ENCODE measurements at regions not wholly inside any gene's neighbourhood (a gene's known extent, or its start where the extent isn't known, plus 50 kb on each side); places are given as distances from the start of the nearest gene placed in this dataset.
"Not testable (repeated sequence)": the region's sequence is repeated elsewhere in the genome, so short reads cannot be mapped to it uniquely, and the experiment has no call there.

DNA sequence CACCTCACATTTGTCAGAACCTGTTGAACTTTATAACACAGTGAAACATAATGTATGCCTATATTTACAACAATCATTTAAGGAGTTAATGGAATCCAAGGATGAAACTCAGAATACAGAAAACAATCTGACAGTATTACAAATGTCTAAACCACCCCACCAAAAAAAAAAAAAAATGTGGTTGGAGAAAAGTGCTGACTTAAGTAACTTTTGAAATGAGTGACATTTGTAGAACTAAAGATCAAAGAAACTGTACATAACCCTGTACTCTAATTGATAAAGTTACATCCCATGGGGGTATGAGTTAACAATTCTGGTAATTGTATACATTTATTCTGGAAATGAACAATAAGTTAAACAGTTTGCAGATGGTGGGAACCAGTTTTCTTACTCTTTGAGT is 372.1 kb upstream of the TMEFF2 start:
- Histone ChIP-seq H3K27ac (no peak overlapping the region), H3K9ac (no peak overlapping the region), H3K4me1 (no peaks in the 10 kb centered on the region), H3K9me3 (replicated peaks in 1 of 11) (no peaks in the 10 kb centered on the region), H3K4me2 (no peak overlapping the region), H4K20me1 (no peaks in the 10 kb centered on the region), H3K4me3 (no peak overlapping the region), H3K27me3 (no peaks in the 10 kb centered on the region), H3K36me3 (no peaks in the 10 kb centered on the region)
- TF ChIP-seq Cebpa-rat (IDR thresholded peaks at IDR 0.05): no peak

- no peak overlapping the region for H3K4me2 ChIP-seq
- H3K27ac ChIP-seq: no peak overlapping the region
- H3K27me3 ChIP-seq: no peaks in the 10 kb centered on the region
- H3K9me3 ChIP-seq (replicated peaks in 1 of 11): no peaks in the 10 kb centered on the region
- no peaks in the 10 kb centered on the region for H3K4me1 ChIP-seq
- no peak overlapping the region for H3K4me3 ChIP-seq
- H3K9ac ChIP-seq: no peak overlapping the region
- H3K36me3 ChIP-seq: no peaks in the 10 kb centered on the region
- H4K20me1 ChIP-seq: no peaks in the 10 kb centered on the region
- TF ChIP-seq Cebpa-rat (IDR thresholded peaks at IDR 0.05): no peak
Observed at GRCh38 chr2:192560326-192560725, 365.6 kb upstream of the TMEFF2 start.

GRCh38 chr2:192559587-192559986 is 364.9 kb upstream of the TMEFF2 start:
- Histone ChIP-seq H3K4me1 (no peaks in the 10 kb centered on the region), H3K36me3 (no peaks in the 10 kb centered on the region), H3K9ac (no peak overlapping the region), H3K9me3 (replicated peaks in 1 of 11) (no peaks in the 10 kb centered on the region), H3K27me3 (no peaks in the 10 kb centered on the region), H3K4me3 (no peak overlapping the region), H3K4me2 (no peak overlapping the region), H3K27ac (no peak overlapping the region), H4K20me1 (no peaks in the 10 kb centered on the region)
- no peak for TF ChIP-seq Cebpa-rat (IDR thresholded peaks at IDR 0.05)

DNA sequence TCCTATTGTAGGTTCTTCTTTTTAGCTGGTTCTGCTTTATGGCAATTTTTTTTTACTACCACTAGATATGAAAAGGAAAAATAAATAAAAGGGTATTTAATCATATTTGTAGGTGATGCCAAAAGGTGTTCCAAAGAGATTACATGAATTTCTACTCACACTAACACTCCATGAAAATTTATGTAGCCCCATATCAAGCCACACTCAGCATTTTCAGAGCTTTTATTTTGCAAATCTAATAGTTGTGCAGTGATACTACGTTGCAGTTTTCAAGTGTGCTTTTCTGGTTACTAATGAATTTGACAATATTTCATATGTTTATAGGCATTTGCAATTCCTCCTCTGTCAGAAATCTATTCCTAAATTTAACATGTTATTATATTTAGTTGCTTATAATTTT is 363.9 kb upstream of the TMEFF2 start:
- no peaks in the 10 kb centered on the region for H3K27me3 ChIP-seq
- no peaks in the 10 kb centered on the region for H3K36me3 ChIP-seq
- no peaks in the 10 kb centered on the region for H3K4me1 ChIP-seq
- TF ChIP-seq Cebpa-rat (IDR thresholded peaks at IDR 0.05): no peak
- no peaks in the 10 kb centered on the region for H3K9me3 ChIP-seq (replicated peaks in 1 of 11)
- H3K4me2 ChIP-seq: no peak overlapping the region
- H3K4me3 ChIP-seq: no peak overlapping the region
- H3K9ac ChIP-seq: no peak overlapping the region
- H3K27ac ChIP-seq: no peak overlapping the region
- no peaks in the 10 kb centered on the region for H4K20me1 ChIP-seq

- H3K4me1 ChIP-seq: no peaks in the 10 kb centered on the region
- H3K9me3 ChIP-seq (replicated peaks in 1 of 11): no peaks in the 10 kb centered on the region
- H3K27ac ChIP-seq: no peak overlapping the region
- H3K4me3 ChIP-seq: no peak overlapping the region
- H4K20me1 ChIP-seq: no peaks in the 10 kb centered on the region
- H3K36me3 ChIP-seq: no peaks in the 10 kb centered on the region
- no peak for TF ChIP-seq Cebpa-rat (IDR thresholded peaks at IDR 0.05)
- H3K27me3 ChIP-seq: no peaks in the 10 kb centered on the region
- H3K4me2 ChIP-seq: no peak overlapping the region
- H3K9ac ChIP-seq: no peak overlapping the region
Observed at GRCh38 chr2:192555740-192556139, 361.0 kb upstream of the TMEFF2 start.

GRCh38 chr2:192551760-192552159 is 357.0 kb upstream of the TMEFF2 start:
- Histone ChIP-seq H3K36me3 (no peaks in the 10 kb centered on the region), H3K27ac (no peak overlapping the region), H4K20me1 (no peaks in the 10 kb centered on the region), H3K9me3 (replicated peaks in 1 of 11) (no peaks in the 10 kb centered on the region), H3K4me1 (no peaks in the 10 kb centered on the region), H3K4me3 (no peak overlapping the region), H3K4me2 (no peak overlapping the region), H3K9ac (no peak overlapping the region), H3K27me3 (no peaks in the 10 kb centered on the region)
- no peak for TF ChIP-seq Cebpa-rat (IDR thresholded peaks at IDR 0.05)

DNA sequence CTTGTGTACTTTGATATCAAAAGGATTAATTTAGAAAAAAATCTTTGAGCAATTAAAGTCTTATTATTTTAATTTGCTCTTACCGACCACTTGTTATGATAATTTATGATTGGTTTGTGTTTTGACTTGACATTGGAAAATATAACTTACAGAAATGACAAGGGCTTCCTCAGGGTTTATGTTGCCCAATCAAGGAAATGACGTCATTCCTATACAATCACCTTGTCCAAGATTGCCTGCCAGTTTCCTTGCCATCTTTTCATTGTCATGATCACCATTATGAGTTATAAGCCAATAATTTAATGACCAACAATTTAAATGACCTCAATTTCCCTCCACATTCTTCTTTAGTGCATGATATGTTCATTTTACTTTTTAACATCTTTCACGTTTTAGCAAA is 351.8 kb upstream of the TMEFF2 start:
- no peak for TF ChIP-seq Cebpa-rat (IDR thresholded peaks at IDR 0.05)
- H3K9ac ChIP-seq: no peak overlapping the region
- H3K4me2 ChIP-seq: no peak overlapping the region
- no peaks in the 10 kb centered on the region for H3K4me1 ChIP-seq
- H4K20me1 ChIP-seq: no peaks in the 10 kb centered on the region
- no peak overlapping the region for H3K27ac ChIP-seq
- no peaks in the 10 kb centered on the region for H3K27me3 ChIP-seq
- H3K36me3 ChIP-seq: no peaks in the 10 kb centered on the region
- no peak overlapping the region for H3K4me3 ChIP-seq
- no peaks in the 10 kb centered on the region for H3K9me3 ChIP-seq (replicated peaks in 1 of 11)

- H3K9ac ChIP-seq: no peak overlapping the region
- no peaks in the 10 kb centered on the region for H3K4me1 ChIP-seq
- H3K36me3 ChIP-seq: no peaks in the 10 kb centered on the region
- no peak overlapping the region for H3K4me3 ChIP-seq
- no peaks in the 10 kb centered on the region for H3K9me3 ChIP-seq (replicated peaks in 1 of 11)
- no peak overlapping the region for H3K27ac ChIP-seq
- H4K20me1 ChIP-seq: no peaks in the 10 kb centered on the region
- no peak overlapping the region for H3K4me2 ChIP-seq
- TF ChIP-seq Cebpa-rat (IDR thresholded peaks at IDR 0.05): no peak
- H3K27me3 ChIP-seq: no peaks in the 10 kb centered on the region
Observed at GRCh38 chr2:192544371-192544955, 349.7 kb upstream of the TMEFF2 start.

GRCh38 chr2:192542148-192543066 is 347.7 kb upstream of the TMEFF2 start:
- H3K27me3 ChIP-seq; H3K27ac ChIP-seq; H3K9me3 ChIP-seq (replicated peaks in 1 of 11); H3K4me1 ChIP-seq; H4K20me1 ChIP-seq; H3K4me3 ChIP-seq; H3K9ac ChIP-seq; H3K4me2 ChIP-seq; H3K36me3 ChIP-seq: not testable (repeated sequence)

DNA sequence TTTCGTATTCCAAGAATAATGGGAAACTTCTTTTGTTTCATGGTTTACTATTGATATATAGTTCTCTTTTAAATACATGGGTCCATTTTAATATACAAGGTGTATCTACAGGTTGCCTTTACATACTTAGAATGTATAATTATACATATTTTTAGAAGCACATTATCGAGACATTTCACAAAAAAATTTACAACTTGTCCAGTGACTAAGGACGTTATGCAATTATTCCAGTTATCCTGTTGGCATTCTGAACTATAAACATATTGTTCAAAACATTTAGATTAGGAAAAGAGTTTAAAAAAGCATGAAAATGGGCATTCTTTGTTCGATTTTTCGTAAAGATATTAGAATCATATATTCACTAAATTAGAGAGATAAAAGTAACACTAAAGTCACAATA is 344.6 kb upstream of the TMEFF2 start:
- no peaks in the 10 kb centered on the region for H3K27me3 ChIP-seq
- no peak overlapping the region for H3K4me2 ChIP-seq
- H3K4me1 ChIP-seq: no peaks in the 10 kb centered on the region
- H3K36me3 ChIP-seq: no peaks in the 10 kb centered on the region
- no peaks in the 10 kb centered on the region for H4K20me1 ChIP-seq
- TF ChIP-seq Cebpa-rat (IDR thresholded peaks at IDR 0.05): no peak
- H3K9me3 ChIP-seq (replicated peaks in 1 of 11): no peaks in the 10 kb centered on the region
- H3K4me3 ChIP-seq: no peak overlapping the region
- no peak overlapping the region for H3K9ac ChIP-seq
- H3K27ac ChIP-seq: no peak overlapping the region
